IMR-90 (cell line): ENCODE measurements at regions not wholly inside any gene's neighbourhood (a gene's known extent, or its start where the extent isn't known, plus 50 kb on each side); places are given as distances from the start of the nearest gene placed in this dataset.

Experiments
- ATAC-seq: fragments of 200-7000 bp; cut with Tn5 transposase; 2 replicates; pipeline ENCODE4 v1.9.1; 2020; ENCODE audit warnings: low read depth, mild to moderate bottlenecking, moderate library complexity
- BruUV-seq: library from RNA; stranded (reverse); fragments of 400-500 nt; replicated peaks from 2 replicates; lab custom pipeline; 2021; lab: Mats Ljungman, UMichigan
- CTCF ChIA-PET: fragments of 300-600 bp; formaldehyde crosslinking; extraction: SDS; loops from one replicate; lab custom pipeline; 2021; ENCODE audit warnings: antibody characterized with exemption; lab: Yijun Ruan, JAX
- POLR2A ChIA-PET: fragments of 300-600 bp; sonication (Branson Sonifier 250); formaldehyde crosslinking; loops from one replicate; lab custom pipeline; 2022; ENCODE audit warnings: antibody characterized with exemption; ENCODE audit not compliant: unreplicated experiment; lab: Charles Lee
- DNase-seq: peaks from one replicate; pipeline ENCODE4 v3.0.0; 2013
- H2AFZ ChIP-seq: replicated peaks from 2 replicates; pipeline ENCODE3; 2013; ENCODE audit warnings: low read length, mild to moderate bottlenecking; ENCODE audit not compliant: poor library complexity
- H2AK5ac ChIP-seq: 2 replicates; pipeline ENCODE4 v1.6.1; 2013; ENCODE audit warnings: low read depth, low read length, inconsistent platforms
- H2AK9ac ChIP-seq: replicated peaks from 2 replicates; pipeline ENCODE3; 2013; ENCODE audit warnings: mild to moderate bottlenecking, low read depth, low read length, moderate library complexity; ENCODE audit not compliant: poor library complexity
- H2BK120ac ChIP-seq: 2 replicates; pipeline ENCODE4 v1.6.1; 2013; ENCODE audit warnings: low read depth, low read length, inconsistent platforms
- H2BK15ac ChIP-seq: 3 replicates; pipeline ENCODE4 v1.6.1; 2013; ENCODE audit warnings: low read depth, low read length, inconsistent platforms
- H2BK20ac ChIP-seq: 2 replicates; pipeline ENCODE4 v1.6.1; 2013; ENCODE audit warnings: low read depth, mild to moderate bottlenecking, inconsistent platforms, low read length, moderate library complexity
- H2BK5ac ChIP-seq: 2 replicates; pipeline ENCODE4 v1.6.1; 2013; ENCODE audit warnings: mild to moderate bottlenecking, low read depth, low read length, inconsistent platforms; ENCODE audit not compliant: poor library complexity, severe bottlenecking
- H3K14ac ChIP-seq: replicated peaks from 2 replicates; pipeline ENCODE4 v1.6.1; 2013; ENCODE audit warnings: low read depth, low read length, inconsistent platforms
- H3K18ac ChIP-seq: 2 replicates; pipeline ENCODE4 v1.6.1; 2013; ENCODE audit warnings: low read depth, low read length, control low read depth
- H3K23ac ChIP-seq: 2 replicates; pipeline ENCODE4 v1.6.1; 2013; ENCODE audit warnings: low read depth, low read length, inconsistent platforms
- H3K27ac ChIP-seq: 2 replicates; pipeline ENCODE4 v1.5.1; 2013; ENCODE audit warnings: mild to moderate bottlenecking, control low read depth, low read length; ENCODE audit not compliant: insufficient read depth
- H3K27me3 ChIP-seq: 2 replicates; pipeline ENCODE4 v1.6.1; 2013; ENCODE audit warnings: low read length; ENCODE audit not compliant: control insufficient read depth, insufficient read depth
- H3K36me3 ChIP-seq: 2 replicates; pipeline ENCODE4 v1.6.1; 2013; ENCODE audit warnings: low read length, mixed read lengths; ENCODE audit not compliant: control insufficient read depth, insufficient read depth
- H3K4ac ChIP-seq: 2 replicates; pipeline ENCODE4 v1.6.1; 2013; ENCODE audit warnings: low read depth, low read length, inconsistent platforms
- H3K4me1 ChIP-seq: 2 replicates; pipeline ENCODE4 v1.6.1; 2013; ENCODE audit warnings: low read length, mixed read lengths; ENCODE audit not compliant: control insufficient read depth, insufficient read depth
- H3K4me2 ChIP-seq: 2 replicates; pipeline ENCODE4 v1.6.1; 2013; ENCODE audit warnings: low read depth, mild to moderate bottlenecking, control low read depth, low read length, moderate library complexity
- H3K4me3 ChIP-seq: 2 replicates; pipeline ENCODE4 v1.5.1; 2013; ENCODE audit warnings: low read depth, mild to moderate bottlenecking, control low read depth, low read length, moderate library complexity; ENCODE audit not compliant: insufficient read depth
- H3K56ac ChIP-seq: 2 replicates; pipeline ENCODE4 v1.6.1; 2013; ENCODE audit warnings: low read length, inconsistent platforms; ENCODE audit not compliant: insufficient read depth; ENCODE audit errors: extremely low read depth
- H3K79me1 ChIP-seq, 2 experiments: 2 replicates each; pipeline ENCODE4 v1.6.1; 2013; ENCODE audit warnings: low read length in 2 of 2, inconsistent platforms in 1 of 2, low read depth in 1 of 2
- H3K9ac ChIP-seq: 2 replicates; pipeline ENCODE4 v1.6.1; 2013; ENCODE audit warnings: low read depth, low read length, control low read depth
- H3K9me1 ChIP-seq: 2 replicates; pipeline ENCODE4 v1.6.1; 2013; ENCODE audit warnings: low read length, inconsistent platforms; ENCODE audit not compliant: insufficient read depth
- H3K9me3 ChIP-seq: 2 replicates; pipeline ENCODE4 v1.6.1; 2013; ENCODE audit warnings: low read length; ENCODE audit not compliant: control insufficient read depth, insufficient read depth
- H4K20me1 ChIP-seq: 2 replicates; pipeline ENCODE4 v1.6.1; 2013; ENCODE audit warnings: low read length, inconsistent platforms; ENCODE audit not compliant: insufficient read depth
- H4K5ac ChIP-seq: 2 replicates; pipeline ENCODE4 v1.6.1; 2013; ENCODE audit warnings: mild to moderate bottlenecking, low read depth, low read length, control low read depth
- H4K8ac ChIP-seq, 2 experiments: 2 replicates each; pipeline ENCODE4 v1.6.1; 2013; ENCODE audit warnings: low read depth in 2 of 2, low read length in 2 of 2, control low read depth in 1 of 2, inconsistent platforms in 1 of 2
- H4K91ac ChIP-seq: 2 replicates; pipeline ENCODE4 v1.6.1; 2013; ENCODE audit warnings: low read depth, low read length, inconsistent platforms; ENCODE audit not compliant: insufficient read depth
- CHD1 ChIP-seq: IDR thresholded peaks from 2 replicates; pipeline ENCODE4 v1.6.1; 2012; ENCODE audit warnings: low read depth, low read length, improper control_type of control experiment
- CTCF ChIP-seq: conservative IDR thresholded peaks from 2 replicates; pipeline ENCODE4 v1.5.1; 2012; ENCODE audit warnings: mild to moderate bottlenecking, low read depth, low read length, improper control_type of control experiment
- NFE2L2 ChIP-seq: fragments of 150-350 bp; IDR thresholded peaks from 2 replicates; pipeline ENCODE4 v1.6.1; 2016; ENCODE audit warnings: low read depth, mild to moderate bottlenecking, low read length
- RFX5 ChIP-seq: IDR thresholded peaks from 2 replicates; pipeline ENCODE4 v1.8.0; 2012; ENCODE audit warnings: low read depth, mild to moderate bottlenecking, low read length, moderate library complexity
- SMC3 ChIP-seq: fragments of 150-350 bp; IDR thresholded peaks from 2 replicates; pipeline ENCODE4 v1.6.1; 2016; ENCODE audit warnings: low read depth, mild to moderate bottlenecking, antibody characterized with exemption, low read length, moderate library complexity
- USF2 ChIP-seq: fragments of 150-350 bp; IDR thresholded peaks from 2 replicates; pipeline ENCODE4 v1.6.1; 2017; ENCODE audit warnings: mild to moderate bottlenecking, antibody characterized with exemption, low read length, low read depth
- WGBS, 2 experiments: methylation state at CpG; one replicate each; pipeline versions ENCODE4 v1.1.5 to v1.1.7; 2013; ENCODE audit warnings: missing lambda C conversion rate in 2 of 2; ENCODE audit not compliant: insufficient read length in 1 of 2; ENCODE audit errors: extremely low coverage in 2 of 2; 5-methylcytosine and 5-hydroxymethylcytosine counted together
- dilution Hi-C: fragments of 300-500 bp; cut with HindIII; formaldehyde crosslinking; loops from one replicate; pipeline ENCODE4 v1.14.3; 2018; ENCODE audit warnings: low sequenced_read_pairs; ENCODE audit not compliant: unreplicated experiment
- in situ Hi-C: fragments of 300-500 bp; cut with MboI; formaldehyde crosslinking; loops from 3 replicates; pipeline ENCODE4 v1.14.3; 2019; ENCODE audit warnings: low sequenced_read_pairs, inconsistent platforms, mixed read lengths
- intact Hi-C: fragments of 100-400 bp; cut with micrococcal nuclease; formaldehyde crosslinking; loops from 2 replicates; pipeline ENCODE4 v1.10.0; 2022
- TF ChIP-seq, protein P1 (sequence below): fragments of 150-350 bp; IDR thresholded peaks from 2 replicates; pipeline ENCODE4 v1.6.1; 2016; ENCODE audit warnings: low read depth, mild to moderate bottlenecking, low read length, moderate library complexity, borderline replicate concordance

DNA sequence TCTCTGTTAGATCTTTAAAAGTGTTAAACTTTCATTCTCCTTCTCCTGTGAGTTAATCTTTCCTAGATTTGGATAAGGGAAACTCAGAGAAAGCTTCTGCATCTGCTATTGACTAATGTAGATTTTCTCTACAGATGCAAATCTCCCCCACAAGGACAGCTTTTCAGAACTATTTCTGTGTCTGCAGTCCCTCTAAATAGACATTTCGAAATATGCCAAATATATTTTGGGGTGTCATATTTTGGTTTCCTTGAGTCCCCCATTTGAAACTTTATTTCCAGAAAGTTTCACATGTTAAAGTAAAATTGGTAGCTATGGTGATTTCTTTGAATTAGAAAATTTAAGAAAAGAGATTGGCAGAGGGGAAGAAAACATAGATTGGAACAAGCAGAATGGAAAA lies 852.3 kb upstream of the ALCAM start:
- no peak overlapping the region for H2AK9ac ChIP-seq
- no peak overlapping the region for H3K4ac ChIP-seq
- no peak for DNase-seq
- no peaks in the 10 kb centered on the region for H3K4me1 ChIP-seq
- H3K4me3 ChIP-seq = no peak overlapping the region
- no peaks in the 10 kb centered on the region for H4K20me1 ChIP-seq
- dilution Hi-C loops = no loop called here
- no peak overlapping the region for H2BK20ac ChIP-seq
- in situ Hi-C loops = no loop called here
- H3K23ac ChIP-seq = no peak overlapping the region
- H2AK5ac ChIP-seq = no peak overlapping the region
- H3K27ac ChIP-seq = no peak overlapping the region
- H4K8ac ChIP-seq = no peak overlapping the region
- intact Hi-C loops = no loop called here
- no peak overlapping the region for H3K14ac ChIP-seq
- no peak overlapping the region for H2BK5ac ChIP-seq
- H3K18ac ChIP-seq = no peak overlapping the region
- TF ChIP-seq, protein P1, sequence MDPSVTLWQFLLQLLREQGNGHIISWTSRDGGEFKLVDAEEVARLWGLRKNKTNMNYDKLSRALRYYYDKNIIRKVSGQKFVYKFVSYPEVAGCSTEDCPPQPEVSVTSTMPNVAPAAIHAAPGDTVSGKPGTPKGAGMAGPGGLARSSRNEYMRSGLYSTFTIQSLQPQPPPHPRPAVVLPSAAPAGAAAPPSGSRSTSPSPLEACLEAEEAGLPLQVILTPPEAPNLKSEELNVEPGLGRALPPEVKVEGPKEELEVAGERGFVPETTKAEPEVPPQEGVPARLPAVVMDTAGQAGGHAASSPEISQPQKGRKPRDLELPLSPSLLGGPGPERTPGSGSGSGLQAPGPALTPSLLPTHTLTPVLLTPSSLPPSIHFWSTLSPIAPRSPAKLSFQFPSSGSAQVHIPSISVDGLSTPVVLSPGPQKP = no peak
- TF ChIP-seq CHD1 = no peak
- TF ChIP-seq USF2 = no peak
- TF ChIP-seq CTCF = no peak
- no peak for TF ChIP-seq NFE2L2
- TF ChIP-seq SMC3 = no peak
- TF ChIP-seq RFX5 = no peak
- no peaks in the 10 kb centered on the region for H3K9me1 ChIP-seq
- H3K9ac ChIP-seq = no peak overlapping the region
- no peaks in the 10 kb centered on the region for H3K9me3 ChIP-seq
- ATAC-seq = no peak
- no peak overlapping the region for H3K4me2 ChIP-seq
- WGBS, 2 experiments = no CpG with 5 or more reads among the region's 1 CpG
- H3K79me1 ChIP-seq = no peaks in the 10 kb centered on the region
- H3K27me3 ChIP-seq = no peaks in the 10 kb centered on the region
- no peak overlapping the region for H2BK120ac ChIP-seq
- CTCF ChIA-PET = no interaction called here
- POLR2A ChIA-PET = no interaction called here
- H2BK15ac ChIP-seq = no peak overlapping the region
- no peaks in the 10 kb centered on the region for H3K36me3 ChIP-seq
- H2AFZ ChIP-seq = no peak overlapping the region
- no peak overlapping the region for H3K56ac ChIP-seq
- BruUV-seq = no TSS peak
- no peak overlapping the region for H4K5ac ChIP-seq
- H4K91ac ChIP-seq = no peak overlapping the region
